GM21515 (cell line): ENCODE measurements at regions not wholly inside any gene's neighbourhood (a gene's known extent, or its start where the extent isn't known, plus 50 kb on each side); places are given as distances from the start of the nearest gene placed in this dataset.

Source experiments
- ATAC-seq: cut with Tn5 transposase; IDR thresholded peaks from one replicate; pipeline ENCODE4 v1.9.1; 2021; ENCODE audit not compliant: unreplicated experiment

DNA sequence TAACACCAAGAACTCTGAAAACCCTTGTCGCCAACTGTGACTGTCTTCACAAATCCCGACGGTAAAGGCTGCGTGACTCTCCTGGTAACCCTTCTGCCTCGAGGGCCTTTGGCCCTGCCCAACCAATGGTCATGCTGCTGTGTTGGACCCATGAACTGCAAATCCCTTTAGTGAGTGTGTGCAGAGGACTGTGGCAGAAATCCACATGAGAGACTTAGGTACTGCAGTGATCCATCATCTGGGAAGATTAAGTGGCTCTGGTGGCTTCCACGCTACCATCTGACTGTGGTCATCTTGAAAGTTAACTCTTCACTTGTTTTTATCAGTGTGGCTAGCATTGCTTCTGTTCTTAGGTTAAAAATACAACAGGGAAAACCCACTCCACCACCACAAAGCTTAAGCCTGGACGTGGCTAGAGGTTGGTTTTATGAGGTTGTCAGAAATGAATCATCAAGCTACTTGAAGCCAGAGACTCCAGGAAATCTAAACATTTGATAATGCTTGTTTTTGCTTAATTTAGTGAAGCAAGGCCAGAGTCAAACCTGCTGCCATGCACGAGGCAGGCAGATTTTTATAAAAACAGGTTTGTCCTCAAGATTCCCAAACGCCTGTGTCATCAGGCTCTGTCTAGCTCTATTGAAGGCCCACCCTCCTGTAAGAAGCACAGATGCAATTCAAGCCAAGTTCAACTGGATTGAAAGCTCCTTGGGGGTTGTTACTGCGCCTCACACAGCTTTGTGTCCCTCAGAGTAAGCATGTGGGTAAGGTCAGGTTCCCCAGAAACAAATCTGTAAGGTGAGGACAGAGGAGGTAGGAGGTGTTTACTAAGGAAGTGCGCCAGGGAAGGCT is 52.7 kb upstream of the ERCC6L2 start:
- ATAC-seq, result peak; percentile 85

DNA sequence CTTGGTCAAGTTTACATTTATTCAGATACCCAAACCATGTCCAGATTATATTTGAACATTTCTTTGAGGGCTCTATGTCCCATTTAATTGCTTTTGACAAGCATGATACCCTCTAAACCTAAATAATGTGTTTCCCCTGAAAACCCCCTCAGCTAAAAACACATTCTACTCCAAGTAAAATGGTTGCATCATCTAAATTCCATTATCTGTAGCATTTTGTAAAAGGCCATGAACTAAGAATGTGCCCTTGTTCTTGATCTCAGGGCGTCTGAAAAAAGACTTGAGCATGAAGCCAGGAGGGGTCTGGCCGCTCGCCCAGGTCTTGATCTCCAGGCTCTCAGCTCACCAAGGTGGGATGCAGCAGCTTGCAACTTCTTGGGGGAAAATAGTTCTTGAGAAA is 53.5 kb upstream of the ERCC6L2 start:
- ATAC-seq, result no peak

DNA sequence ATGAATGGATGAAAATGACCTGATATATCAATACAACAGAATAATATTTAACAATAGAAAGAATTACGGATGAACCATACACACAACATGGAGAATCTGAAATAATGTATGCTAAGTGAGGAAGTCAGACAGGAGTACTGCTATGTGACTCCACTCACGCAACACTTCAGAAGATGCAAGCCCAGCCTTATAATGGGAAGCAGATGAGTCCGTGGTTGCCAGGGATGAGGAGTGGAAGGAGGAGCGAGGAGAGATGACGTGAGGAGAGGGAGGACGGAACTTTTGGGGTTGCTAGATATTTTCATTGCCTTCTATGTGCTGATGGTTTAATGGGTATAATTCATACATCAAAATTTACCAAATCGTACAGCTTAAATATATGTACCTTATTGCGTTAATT is 55.4 kb upstream of the ERCC6L2 start:
- ATAC-seq, result no peak

GRCh38 chr9:95819636-95820035 is 55.9 kb upstream of the ERCC6L2 start:
- no peak for ATAC-seq

- no peak for ATAC-seq
Measured at GRCh38 chr9:95817205-95817604, 58.3 kb upstream of the ERCC6L2 start.

- no peak for ATAC-seq
Measured at GRCh38 chr9:95816716-95817115, 58.8 kb upstream of the ERCC6L2 start.

- no peak for ATAC-seq
Measured at GRCh38 chr9:95815961-95816360, 59.5 kb upstream of the ERCC6L2 start.

GRCh38 chr9:95815133-95815532 is 60.4 kb upstream of the ERCC6L2 start:
- ATAC-seq, result no peak

GRCh38 chr9:95813923-95814322 is 61.6 kb upstream of the ERCC6L2 start:
- no peak for ATAC-seq

DNA sequence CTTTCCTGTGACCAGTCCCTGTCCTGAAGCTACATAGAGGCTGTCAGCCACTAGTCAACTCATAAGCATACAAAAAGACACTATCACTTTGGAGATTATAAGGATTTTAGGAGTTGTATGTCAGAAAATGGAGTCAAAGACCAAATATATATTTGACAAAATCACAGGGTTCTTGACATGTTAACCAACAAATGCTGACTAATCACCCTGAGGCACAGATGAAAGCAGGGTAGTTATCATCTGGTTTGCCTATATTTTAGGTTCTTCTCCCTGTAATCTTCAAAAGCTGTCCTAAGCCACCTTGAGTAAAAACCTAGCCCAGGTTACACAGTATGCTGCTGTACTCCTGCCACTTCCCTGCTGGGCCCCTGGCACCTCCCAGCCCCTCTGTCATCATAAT is 64.7 kb upstream of the ERCC6L2 start:
- ATAC-seq, result no peak

GRCh38 chr9:95810133-95810532 is 65.4 kb upstream of the ERCC6L2 start:
- no peak for ATAC-seq

GRCh38 chr9:95809686-95810085 is 65.8 kb upstream of the ERCC6L2 start:
- ATAC-seq, result no peak

GRCh38 chr9:95808011-95808410 is 67.5 kb upstream of the ERCC6L2 start:
- no peak for ATAC-seq

DNA sequence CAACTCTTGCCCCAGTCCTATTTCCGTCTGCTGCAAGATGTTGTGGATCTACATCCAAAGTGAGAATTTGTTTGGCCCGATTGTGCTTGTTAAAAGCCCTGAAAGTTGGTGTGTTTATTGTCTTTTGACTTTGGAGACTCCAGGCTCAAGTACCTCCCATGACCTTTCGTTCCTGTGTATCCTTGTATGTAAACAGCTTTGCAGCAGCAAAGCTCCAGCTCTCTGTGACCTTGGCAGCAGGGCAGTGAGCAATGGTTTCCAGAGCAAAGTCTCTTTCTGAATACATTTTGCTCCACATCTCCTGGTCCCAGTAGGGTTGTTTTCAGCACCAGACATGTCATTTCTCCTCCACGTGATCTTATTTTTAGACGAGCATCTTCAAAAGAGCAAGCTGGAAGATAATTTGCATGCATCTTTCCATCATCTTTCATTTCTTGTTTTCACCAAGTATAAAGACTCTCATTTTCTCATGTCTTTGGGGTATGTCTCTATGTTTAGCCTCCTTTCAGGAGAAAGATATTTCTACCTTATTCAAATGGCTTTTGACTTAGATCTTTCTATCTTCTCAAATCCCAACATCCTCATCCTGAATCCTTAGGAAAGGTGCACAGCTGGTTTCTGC is 68.1 kb upstream of the ERCC6L2 start:
- ATAC-seq, result no peak

DNA sequence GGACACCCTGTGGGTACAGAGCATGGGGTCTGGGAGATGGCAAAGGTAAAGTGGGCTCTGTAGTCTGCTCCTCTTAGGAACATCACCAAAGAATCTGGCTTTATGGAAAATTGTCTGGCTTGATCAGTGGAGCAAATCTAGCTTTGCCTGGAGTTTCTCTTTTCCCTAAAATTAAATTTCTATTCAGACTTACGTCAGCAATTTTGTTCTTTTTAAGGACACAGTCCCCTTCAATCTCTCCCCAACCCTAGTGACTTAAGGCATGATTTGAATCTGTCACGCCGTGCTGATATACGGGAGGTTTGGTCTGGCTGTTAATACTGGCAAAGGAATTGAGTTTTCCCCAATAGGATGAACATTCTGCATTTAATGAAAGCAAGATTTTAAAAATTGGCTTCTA is 72.3 kb upstream of the ERCC6L2 start:
- ATAC-seq, result no peak

- no peak for ATAC-seq
Measured at GRCh38 chr9:95801797-95802196, 73.7 kb upstream of the ERCC6L2 start.

DNA sequence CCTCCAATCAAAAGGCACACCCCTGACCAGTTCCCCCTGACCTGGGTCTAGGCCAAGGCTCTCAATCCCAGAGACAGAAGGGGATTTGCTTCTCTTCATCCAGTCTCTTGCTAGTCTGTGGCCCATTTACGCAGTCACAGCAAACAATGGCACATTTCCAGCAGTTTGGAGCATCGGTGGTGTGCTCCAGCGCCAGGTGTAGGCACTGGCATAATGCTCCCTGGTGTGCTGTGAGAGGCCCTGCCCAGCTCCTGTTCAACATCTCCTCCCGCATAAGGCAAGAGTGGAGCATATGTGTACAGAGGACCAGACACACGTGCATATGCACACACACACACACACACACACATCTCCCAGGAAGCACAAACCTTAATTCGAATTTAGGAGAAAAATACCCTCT is 79.5 kb upstream of the ERCC6L2 start:
- ATAC-seq, result no peak

DNA sequence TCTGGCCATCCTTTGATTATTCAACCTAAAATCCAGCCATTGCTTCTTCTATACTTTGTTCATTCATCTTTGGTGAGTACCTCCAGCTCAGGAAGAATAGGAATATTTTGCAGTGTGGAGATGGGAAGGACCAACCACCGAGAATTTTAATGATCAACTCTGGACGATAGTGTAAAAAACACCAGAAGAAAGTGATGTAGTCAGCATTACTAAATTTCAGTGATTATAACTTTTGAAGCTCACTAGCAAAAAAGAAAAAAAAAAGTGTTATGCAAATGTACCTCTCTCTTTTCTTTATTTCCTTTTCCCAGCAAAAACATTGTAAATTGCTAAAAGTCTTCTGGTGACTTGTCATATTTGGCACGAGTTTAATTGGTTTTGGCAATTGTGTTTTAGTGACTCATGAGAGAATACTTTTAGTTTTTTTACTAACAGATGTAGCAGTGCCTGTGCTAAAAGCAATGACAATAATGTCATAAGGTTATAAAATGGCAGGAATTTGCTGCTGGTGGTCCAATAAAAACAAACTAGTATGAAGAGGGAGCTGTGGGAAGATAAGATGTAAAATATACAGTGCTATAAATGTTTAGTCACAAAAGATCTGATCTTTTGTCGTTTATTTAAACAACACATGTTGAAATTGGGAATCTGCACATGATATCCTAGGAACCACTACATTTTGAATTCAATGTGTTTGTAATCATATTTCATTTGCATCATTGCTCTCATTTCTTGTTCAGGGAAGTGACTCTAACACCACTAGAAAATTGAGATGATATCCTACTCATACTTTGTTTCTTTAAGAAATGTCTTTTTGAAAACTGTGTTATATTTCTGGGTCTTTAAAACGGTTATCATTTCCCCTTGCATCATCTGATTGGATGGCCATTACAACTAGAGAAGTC is 81.3 kb upstream of the ERCC6L2 start:
- ATAC-seq, result no peak

DNA sequence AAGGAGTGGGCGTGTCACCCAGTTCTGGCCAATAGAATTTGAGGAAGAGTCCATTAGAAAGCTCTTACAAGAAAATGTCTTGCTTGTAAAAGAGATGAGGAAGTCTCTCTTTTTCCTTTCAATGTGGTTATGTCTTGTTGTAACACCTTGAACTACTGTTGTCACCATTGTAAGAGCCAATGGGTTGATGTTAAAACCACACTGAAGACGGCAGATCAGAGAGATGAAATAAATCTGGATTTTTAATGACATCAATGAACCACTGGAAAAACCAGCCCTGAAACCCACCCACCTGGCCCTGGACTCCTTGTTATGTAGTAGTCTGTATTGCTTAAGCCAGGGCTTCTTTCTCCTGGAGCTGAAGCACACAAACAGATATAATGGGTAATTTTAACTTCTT is 83.8 kb upstream of the ERCC6L2 start:
- ATAC-seq, result no peak

GRCh38 chr9:95791286-95791685 is 84.2 kb upstream of the ERCC6L2 start:
- no peak for ATAC-seq

- ATAC-seq, result no peak
Measured at GRCh38 chr9:95788521-95788991, 86.9 kb upstream of the ERCC6L2 start.

- no peak for ATAC-seq
Measured at GRCh38 chr9:95788021-95788420, 87.5 kb upstream of the ERCC6L2 start.
